ENCODE measurements at regions not wholly inside any gene's neighbourhood (a gene's known extent, or its start where the extent isn't known, plus 50 kb on each side); places are given as distances from the start of the nearest gene placed in this dataset.

DNA sequence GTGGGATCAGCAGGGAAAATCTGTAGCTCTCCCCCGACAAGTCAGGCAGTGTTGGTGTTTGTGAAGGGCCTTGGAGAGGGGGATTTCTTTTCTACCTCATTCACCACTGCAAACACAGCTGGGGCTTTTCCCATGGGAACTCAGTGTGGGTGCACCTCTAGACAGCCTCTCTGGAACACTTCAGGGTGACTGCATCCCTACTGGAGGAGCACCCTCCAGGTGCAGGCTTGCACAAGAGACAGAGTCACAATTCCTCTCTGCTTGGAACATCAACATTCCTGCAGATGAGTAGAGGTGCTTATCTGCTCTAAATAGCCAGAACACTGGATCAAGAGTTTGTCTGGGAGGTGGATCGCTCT lies 72.7 kb upstream of the AKAP13 start:
- H3K36me3 ChIP-seq, result no peaks in the 10 kb centered on the region
- DNase-seq, result no peak
- WGBS, 2 donors, result 81 to 82% methylated on average over 2 of the region's 2 CpGs
- no peak overlapping the region for H3K4me3 ChIP-seq
- no peak overlapping the region for H3K27ac ChIP-seq
- ATAC-seq (ENCODE audit: low FRiP score in 2 of 2), result peak in 1 of 2 donors; percentile 34
- no peaks in the 10 kb centered on the region for H3K9me3 ChIP-seq
- no peaks in the 10 kb centered on the region for H3K27me3 ChIP-seq
- no peak for TF ChIP-seq POLR2A (IDR thresholded peaks at IDR 0.05)
- no peak for TF ChIP-seq POLR2AphosphoS5 (IDR thresholded peaks at IDR 0.05)
- no peak for TF ChIP-seq CTCF (IDR thresholded peaks at IDR 0.05)
- no peak for TF ChIP-seq EP300 (IDR thresholded peaks at IDR 0.05)
- peaks cover 0 to 6% (median 2%) of the 10 kb centered on the region in 4 donors for H3K4me1 ChIP-seq

DNA sequence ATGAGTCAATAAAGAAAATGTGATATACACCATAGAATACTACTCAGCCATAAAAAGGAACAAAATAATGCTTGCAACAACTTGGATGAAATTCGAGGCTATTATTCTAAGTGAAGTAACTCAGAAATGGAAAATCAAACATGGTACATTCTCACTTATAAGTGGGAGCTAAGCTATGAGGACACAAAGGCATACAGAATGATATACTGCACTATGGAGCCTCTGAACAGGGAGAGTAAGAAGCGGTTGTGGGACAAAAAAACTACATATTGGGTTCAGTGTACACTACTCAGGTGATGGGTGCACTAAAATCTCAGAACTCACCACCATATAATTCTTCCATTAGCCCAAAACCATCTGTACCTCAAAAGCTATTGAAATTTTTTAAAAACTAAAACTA lies 68.8 kb upstream of the AKAP13 start:
- no peaks in the 10 kb centered on the region for H3K36me3 ChIP-seq
- WGBS, 2 donors, result 29 to 97% methylated on average over 1 to 2 of the region's 2 CpGs
- H3K4me1 ChIP-seq, result peaks cover 0 to 7% (median 2%) of the 10 kb centered on the region in 4 donors
- H3K9me3 ChIP-seq, result no peaks in the 10 kb centered on the region
- DNase-seq, result no peak
- H3K27me3 ChIP-seq, result no peaks in the 10 kb centered on the region
- no peak overlapping the region for H3K4me3 ChIP-seq
- H3K27ac ChIP-seq, result no peak overlapping the region
- ATAC-seq (ENCODE audit: low FRiP score in 2 of 2), result no peak
- TF ChIP-seq POLR2A (IDR thresholded peaks at IDR 0.05) (no peak), EP300 (IDR thresholded peaks at IDR 0.05) (no peak), CTCF (IDR thresholded peaks at IDR 0.05) (no peak), POLR2AphosphoS5 (IDR thresholded peaks at IDR 0.05) (no peak)

DNA sequence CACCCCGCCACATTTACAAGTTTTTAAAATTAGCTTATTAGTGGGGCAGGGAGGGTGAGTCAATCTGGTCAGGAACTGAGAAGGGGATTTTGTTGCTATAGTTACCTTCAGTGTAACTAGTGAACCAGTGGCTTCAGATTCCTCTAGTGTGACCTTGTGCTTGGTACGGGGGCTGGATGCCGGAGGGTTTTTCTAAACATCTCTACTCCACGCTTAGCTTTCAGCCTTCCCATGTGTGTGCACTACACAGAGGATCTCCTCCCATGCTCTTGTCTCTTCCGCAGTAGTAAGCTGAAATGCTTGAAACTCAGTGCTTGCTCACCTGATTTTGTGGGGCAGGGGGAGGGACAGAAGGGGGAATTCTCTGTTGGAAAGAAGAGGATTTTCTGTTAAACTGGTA lies 67.9 kb upstream of the AKAP13 start:
- ATAC-seq (ENCODE audit: low FRiP score in 2 of 2) (peak in 1 of 2 donors; percentile 61), DNase-seq (no peak)
- no peaks in the 10 kb centered on the region for H3K9me3 ChIP-seq
- no peaks in the 10 kb centered on the region for H3K27me3 ChIP-seq
- WGBS, 2 donors, result 73 to 74% methylated on average over 5 of the region's 5 CpGs
- peaks cover 0 to 7% (median 2%) of the 10 kb centered on the region in 4 donors for H3K4me1 ChIP-seq
- H3K27ac ChIP-seq, result no peak overlapping the region
- no peaks in the 10 kb centered on the region for H3K36me3 ChIP-seq
- TF ChIP-seq POLR2A (IDR thresholded peaks at IDR 0.05) (no peak), CTCF (IDR thresholded peaks at IDR 0.05) (no peak), POLR2AphosphoS5 (IDR thresholded peaks at IDR 0.05) (no peak), EP300 (IDR thresholded peaks at IDR 0.05) (no peak)
- H3K4me3 ChIP-seq, result no peak overlapping the region

DNA sequence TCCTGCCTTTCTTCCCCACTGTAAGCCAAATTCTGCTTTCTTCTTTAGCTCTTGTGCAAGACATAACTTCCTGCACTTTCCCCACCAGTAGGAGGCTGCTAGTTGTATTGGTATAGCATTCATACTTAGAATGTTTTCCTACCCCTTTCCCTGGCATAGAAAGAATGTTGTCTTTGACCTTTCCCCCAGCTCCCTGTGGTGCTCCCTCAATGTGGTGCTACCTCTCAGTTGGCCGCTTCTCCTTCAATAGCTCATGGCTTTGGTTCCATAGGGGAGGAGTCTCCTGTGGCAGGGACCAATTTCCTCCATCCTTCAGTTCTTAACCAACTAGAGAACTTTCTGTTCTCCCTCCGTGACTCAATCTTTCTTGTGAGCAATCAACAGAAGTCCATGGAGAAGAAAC lies 67.5 kb upstream of the AKAP13 start:
- no peaks in the 10 kb centered on the region for H3K36me3 ChIP-seq
- no peak overlapping the region for H3K4me3 ChIP-seq
- no peak for TF ChIP-seq POLR2A (IDR thresholded peaks at IDR 0.05)
- no peak for TF ChIP-seq EP300 (IDR thresholded peaks at IDR 0.05)
- TF ChIP-seq CTCF (IDR thresholded peaks at IDR 0.05), result peak in 2 of 6 experiments; percentile 9 to 23
- no peak for TF ChIP-seq POLR2AphosphoS5 (IDR thresholded peaks at IDR 0.05)
- H3K4me1 ChIP-seq, result peaks cover under 1 to 7% (median 2%) of the 10 kb centered on the region in 4 donors
- no peak overlapping the region for H3K27ac ChIP-seq
- no peak for DNase-seq
- H3K9me3 ChIP-seq, result no peaks in the 10 kb centered on the region
- no peaks in the 10 kb centered on the region for H3K27me3 ChIP-seq
- 66 to 85% methylated on average over 2 of the region's 2 CpGs for WGBS, 2 donors
- ATAC-seq (ENCODE audit: low FRiP score in 2 of 2), result peak in 1 of 2 donors; percentile 61

DNA sequence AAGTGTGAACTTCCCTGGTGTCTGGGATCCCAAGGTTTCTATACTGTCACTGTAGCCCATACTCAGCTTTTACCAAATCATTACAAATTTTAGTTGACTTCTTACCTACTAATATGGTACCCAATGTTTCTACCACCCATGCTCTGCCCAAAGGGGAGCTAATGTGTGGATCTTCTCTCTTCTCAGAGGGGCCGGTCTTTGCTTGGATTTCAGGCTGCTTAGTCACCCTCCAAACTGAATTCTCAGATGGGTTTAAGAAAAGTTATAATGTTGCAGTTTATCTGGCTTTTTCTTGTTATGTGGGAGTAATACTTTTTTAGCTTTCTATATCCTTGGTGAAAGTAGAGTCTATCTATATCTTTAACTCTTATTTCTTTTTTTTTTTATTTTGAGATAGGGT lies 67.1 kb upstream of the AKAP13 start:
- no peak for TF ChIP-seq CTCF (IDR thresholded peaks at IDR 0.05)
- TF ChIP-seq POLR2A (IDR thresholded peaks at IDR 0.05), result no peak
- TF ChIP-seq POLR2AphosphoS5 (IDR thresholded peaks at IDR 0.05), result no peak
- no peak for TF ChIP-seq EP300 (IDR thresholded peaks at IDR 0.05)
- Histone ChIP-seq H3K9me3 (no peaks in the 10 kb centered on the region), H3K27me3 (no peaks in the 10 kb centered on the region), H3K36me3 (no peaks in the 10 kb centered on the region), H3K4me1 (peaks cover 4 to 10% (median 4%) of the 10 kb centered on the region in 4 donors), H3K4me3 (no peak overlapping the region), H3K27ac (no peak overlapping the region)
- WGBS, 2 donors, result 70 to 89% methylated on average over 1 of the region's 1 CpG
- DNase-seq (no peak), ATAC-seq (ENCODE audit: low FRiP score in 2 of 2) (no peak)

All from upper lobe of left lung (tissue), 6 donors.